Adrenal gland (tissue), 9 donors: ENCODE measurements at regions not wholly inside any gene's neighbourhood (a gene's known extent, or its start where the extent isn't known, plus 50 kb on each side); places are given as distances from the start of the nearest gene placed in this dataset.
"Not testable (repeated sequence)": the region's sequence is repeated elsewhere in the genome, so short reads cannot be mapped to it uniquely, and the experiment has no call there.

Experiments
- DNase-seq, 7 donors: peaks; one replicate each; pipeline ENCODE4 v3.0.0-alpha.2; 2019 to 2020
- H3K27ac ChIP-seq, 5 donors: fragments of 200-600 bp; sonication (generic) in 4 of 5; 1 replicate in 3 of 5; 2 replicates in 2 of 5; pipeline versions ENCODE4 v1.5.1 to v1.8.0; 2016 to 2020; ENCODE audit warnings: mild to moderate bottlenecking in 1 of 5
- H3K27me3 ChIP-seq: fragments of 200-600 bp; 2 replicates; pipeline ENCODE4 v1.8.0; 2021
- H3K36me3 ChIP-seq, 2 donors: fragments of 200-600 bp; replicated peaks in 1 of 2; 1 replicate in 1 of 2; 2 replicates in 1 of 2; pipeline versions ENCODE4 v1.5.1 to v1.8.0; 2018 to 2022
- H3K4me1 ChIP-seq, 2 donors: fragments of 200-600 bp; replicated peaks in 1 of 2; 1 replicate in 1 of 2; 2 replicates in 1 of 2; pipeline versions ENCODE4 v1.5.1 to v1.8.0; 2018 to 2021
- H3K4me3 ChIP-seq, 4 donors: fragments of 200-600 bp; sonication (generic) in 3 of 4; one replicate each; pipeline ENCODE4 v1.5.1; 2016 to 2018
- H3K9me3 ChIP-seq, 3 donors: fragments of 200-600 bp; sonication (generic) in 1 of 3; replicated peaks in 1 of 3; 1 replicate in 2 of 3; 2 replicates in 1 of 3; pipeline versions ENCODE4 v1.5.1 to v1.8.0; 2016 to 2021
- CTCF ChIP-seq, 6 experiments: fragments of 450-650 bp in 4 of 6; fragments of 200-600 bp in 2 of 6; sonication (generic) in 1 of 6; IDR thresholded peaks; 1 replicate in 5 of 6; 2 replicates in 1 of 6; pipeline versions ENCODE4 v1.5.1 to v1.8.0; 2016 to 2021; ENCODE audit warnings: antibody characterized with exemption in 6 of 6, mild to moderate bottlenecking in 2 of 6, moderate library complexity in 1 of 6
- POLR2A ChIP-seq, 2 donors: fragments of 450-650 bp; IDR thresholded peaks; one replicate each; pipeline ENCODE4 v1.6.1; 2017; ENCODE audit warnings: antibody characterized with exemption in 2 of 2, mild to moderate bottlenecking in 2 of 2, moderate library complexity in 1 of 2
- WGBS, 4 donors: extraction: QIAGEN DNeasy Blood & Tissue Kit in 2 of 4; methylation state at CpG; one replicate each; pipeline versions ENCODE4 v1.1.5 to v1.1.7; 2013 to 2017; 5-methylcytosine and 5-hydroxymethylcytosine counted together
- intact Hi-C, 2 donors: fragments of 100-400 bp; cut with DNase I; formaldehyde crosslinking; loops; one replicate each; pipeline versions ENCODE4 v1.14.1 to v1.15.0; 2022 to 2023
- donor health status: healthy with polysubstance abuse.
- donor health status: Bipolar disorder and iron deficiency.
- donor health status: DM: yes; HTN: yes; CAD: no.
- donor health status: DM: no; HTN: no; CAD: no.
- donor health status: DM: no; HTN: no; CAD: no.

GRCh38 chr21:17264182-17264581 lies 248.7 kb upstream of the CXADR start:
- no peaks in the 10 kb centered on the region for H3K4me1 ChIP-seq
- DNase-seq: no peak
- H3K27ac ChIP-seq: no peak overlapping the region
- intact Hi-C loops: no loop called here
- TF ChIP-seq CTCF (IDR thresholded peaks at IDR 0.05): no peak
- TF ChIP-seq POLR2A (IDR thresholded peaks at IDR 0.05): no peak
- WGBS, 4 donors: 78 to 88% (median 83%) methylated on average over 2 of the region's 2 CpGs
- no peaks in the 10 kb centered on the region for H3K36me3 ChIP-seq
- H3K9me3 ChIP-seq: no peaks in the 10 kb centered on the region
- no peaks in the 10 kb centered on the region for H3K27me3 ChIP-seq
- H3K4me3 ChIP-seq: no peak overlapping the region

GRCh38 chr21:17269760-17270159 lies 243.1 kb upstream of the CXADR start:
- no peak for DNase-seq
- H3K4me3 ChIP-seq: no peak overlapping the region
- H3K27me3 ChIP-seq: no peaks in the 10 kb centered on the region
- TF ChIP-seq CTCF (IDR thresholded peaks at IDR 0.05): no peak
- no peak for TF ChIP-seq POLR2A (IDR thresholded peaks at IDR 0.05)
- H3K9me3 ChIP-seq: no peaks in the 10 kb centered on the region
- H3K36me3 ChIP-seq: no peaks in the 10 kb centered on the region
- intact Hi-C loops: no loop called here
- 17 to 36% (median 22%) methylated on average over 3 of the region's 3 CpGs for WGBS, 4 donors
- H3K27ac ChIP-seq: no peak overlapping the region
- peaks cover 0 to 5% of the 10 kb centered on the region in 2 donors for H3K4me1 ChIP-seq

GRCh38 chr21:17270229-17270628 lies 242.6 kb upstream of the CXADR start:
- TF ChIP-seq CTCF (IDR thresholded peaks at IDR 0.05): peak; percentile 43 to 84 (median 73)
- no peak for TF ChIP-seq POLR2A (IDR thresholded peaks at IDR 0.05)
- Histone ChIP-seq H3K27ac (no peak overlapping the region), H3K36me3 (no peaks in the 10 kb centered on the region), H3K27me3 (no peaks in the 10 kb centered on the region), H3K4me3 (no peak overlapping the region), H3K4me1 (peaks cover 0 to 5% of the 10 kb centered on the region in 2 donors), H3K9me3 (no peaks in the 10 kb centered on the region)
- peak; percentile 22 to 77 (median 50) for DNase-seq
- intact Hi-C loops: no loop called here
- 0% methylated on average over 1 of the region's 1 CpG for WGBS, 4 donors

- Histone ChIP-seq H3K4me1 (no peaks in the 10 kb centered on the region), H3K27me3 (no peaks in the 10 kb centered on the region), H3K4me3 (no peak overlapping the region), H3K36me3 (no peaks in the 10 kb centered on the region), H3K27ac (no peak overlapping the region), H3K9me3 (no peaks in the 10 kb centered on the region)
- DNase-seq: no peak
- WGBS, 4 donors: 58 to 84% (median 71%) methylated on average over 2 to 3 of the region's 3 CpGs
- TF ChIP-seq POLR2A (IDR thresholded peaks at IDR 0.05): no peak
- no peak for TF ChIP-seq CTCF (IDR thresholded peaks at IDR 0.05)
- intact Hi-C loops: no loop called here
Measured at GRCh38 chr21:17279663-17280062, 233.2 kb upstream of the CXADR start.

- H3K27me3 ChIP-seq, H3K36me3 ChIP-seq, H3K27ac ChIP-seq, DNase-seq, H3K9me3 ChIP-seq, intact Hi-C loops, H3K4me3 ChIP-seq, H3K4me1 ChIP-seq: not testable (repeated sequence)
- 87 to 91% (median 89%) methylated on average over 10 to 11 of the region's 11 CpGs for WGBS, 4 donors
Measured at GRCh38 chr21:17293016-17293562, 219.8 kb upstream of the CXADR start.
